Tibial nerve (tissue), 4 donors: ENCODE measurements at regions not wholly inside any gene's neighbourhood (a gene's known extent, or its start where the extent isn't known, plus 50 kb on each side); places are given as distances from the start of the nearest gene placed in this dataset.
"Not testable (repeated sequence)": the region's sequence is repeated elsewhere in the genome, so short reads cannot be mapped to it uniquely, and the experiment has no call there.

Experiments used
- CTCF ChIP-seq, 5 experiments: fragments of 200-600 bp in 3 of 5; fragments of 450-650 bp in 2 of 5; sonication (generic) in 3 of 5; IDR thresholded peaks; one replicate each; pipeline ENCODE4 v1.5.1; 2016 to 2019; ENCODE audit warnings: antibody characterized with exemption in 5 of 5, mild to moderate bottlenecking in 3 of 5, moderate library complexity in 2 of 5
- EP300 ChIP-seq, 2 donors: sonication (generic); formaldehyde crosslinking; IDR thresholded peaks; one replicate each; pipeline ENCODE4 v1.6.1; 2017; ENCODE audit warnings: antibody characterized with exemption in 2 of 2, mild to moderate bottlenecking in 1 of 2
- POLR2A ChIP-seq, 2 donors: fragments of 450-650 bp; IDR thresholded peaks; one replicate each; pipeline ENCODE4 v1.6.1; 2017; ENCODE audit warnings: antibody characterized with exemption in 2 of 2, mild to moderate bottlenecking in 2 of 2, moderate library complexity in 2 of 2

GRCh38 chr16:18104412-18104811, 232.1 kb downstream of the NPIPA8 start:
- not testable (repeated sequence) for TF ChIP-seq CTCF, POLR2A, EP300 (IDR thresholded peaks at IDR 0.05)
